Stimulated activated CD4-positive, alpha-beta T cell treated with anti-CD3 and anti-CD28 coated beads, Interleukin-1b, Interleukin-23, amount 100 ng/mL, for 4 hours (primary cell): ENCODE measurements at regions not wholly inside any gene's neighbourhood (a gene's known extent, or its start where the extent isn't known, plus 50 kb on each side); places are given as distances from the start of the nearest gene placed in this dataset.
"Not testable (repeated sequence)": the region's sequence is repeated elsewhere in the genome, so short reads cannot be mapped to it uniquely, and the experiment has no call there.

ENCODE experiments used
- DNase-seq, 2 donors: peaks; one replicate each; pipeline ENCODE4 v3.0.0-alpha.2; 2020; ENCODE audit warnings: low read depth in 2 of 2

GRCh38 chr5:89850513-89850865 lies 559.1 kb downstream of the CETN3 start:
- no peak for DNase-seq

- DNase-seq: no peak
Observed at GRCh38 chr5:89849830-89850512, 559.6 kb downstream of the CETN3 start.

- no peak for DNase-seq
Observed at GRCh38 chr5:89847743-89848142, 561.8 kb downstream of the CETN3 start.

GRCh38 chr5:89844548-89844947 lies 565.0 kb downstream of the CETN3 start:
- DNase-seq: no peak

GRCh38 chr5:89842531-89842930 lies 567.0 kb downstream of the CETN3 start:
- no peak for DNase-seq

GRCh38 chr5:89840906-89841305 lies 568.6 kb downstream of the CETN3 start:
- DNase-seq: no peak

GRCh38 chr5:89830691-89831090 lies 578.9 kb downstream of the CETN3 start:
- DNase-seq: no peak

- DNase-seq: no peak
Observed at GRCh38 chr5:89827960-89828359, 581.6 kb downstream of the CETN3 start.

GRCh38 chr5:89827359-89827758 lies 582.2 kb downstream of the CETN3 start:
- DNase-seq: no peak

GRCh38 chr5:89826938-89827337 lies 582.6 kb downstream of the CETN3 start:
- no peak for DNase-seq

GRCh38 chr5:89823046-89823445 lies 586.5 kb downstream of the CETN3 start:
- no peak for DNase-seq

GRCh38 chr5:89817841-89818240 lies 591.7 kb downstream of the CETN3 start:
- no peak for DNase-seq

- no peak for DNase-seq
Observed at GRCh38 chr5:89816038-89816437, 593.5 kb downstream of the CETN3 start.

GRCh38 chr5:89800735-89801134 lies 608.8 kb downstream of the CETN3 start:
- DNase-seq: not testable (repeated sequence)

GRCh38 chr5:89794504-89794903 lies 615.1 kb downstream of the CETN3 start:
- not testable (repeated sequence) for DNase-seq

GRCh38 chr5:89779734-89780133 lies 629.8 kb downstream of the CETN3 start:
- not testable (repeated sequence) for DNase-seq

- no peak for DNase-seq
Observed at GRCh38 chr5:89777758-89778157, 631.8 kb downstream of the CETN3 start.

GRCh38 chr5:89769975-89770374 lies 639.6 kb downstream of the CETN3 start:
- no peak for DNase-seq

- no peak for DNase-seq
Observed at GRCh38 chr5:89759802-89760201, 649.8 kb downstream of the CETN3 start.

- DNase-seq: no peak
Observed at GRCh38 chr5:89758146-89758545, 651.4 kb downstream of the CETN3 start.

- no peak for DNase-seq
Observed at GRCh38 chr5:89756955-89757354, 652.6 kb downstream of the CETN3 start.

- no peak for DNase-seq
Observed at GRCh38 chr5:89755024-89755423, 654.5 kb downstream of the CETN3 start.

GRCh38 chr5:89735082-89735481 lies 674.5 kb downstream of the CETN3 start:
- no peak for DNase-seq

- no peak for DNase-seq
Observed at GRCh38 chr5:89733772-89734171, 675.8 kb downstream of the CETN3 start.
